Endothelial cell of umbilical vein (primary cell): ENCODE measurements at regions not wholly inside any gene's neighbourhood (a gene's known extent, or its start where the extent isn't known, plus 50 kb on each side); places are given as distances from the start of the nearest gene placed in this dataset.

Experiments
- BruUV-seq: library from RNA; stranded (reverse); fragments of 400-500 nt; replicated peaks from 2 replicates; lab custom pipeline; 2021; lab: Mats Ljungman, UMichigan
- CTCF ChIA-PET: fragments of 300-600, 350-600 bp; sonication (Branson Sonifier 250); formaldehyde crosslinking; loops from one replicate; lab custom pipeline; 2021; ENCODE audit warnings: antibody characterized with exemption, inconsistent platforms; lab: Charles Lee
- POLR2A ChIA-PET: fragments of 300-600, 350-600 bp; sonication (Branson Sonifier 250); formaldehyde crosslinking; loops from one replicate; lab custom pipeline; 2021; ENCODE audit warnings: antibody characterized with exemption, inconsistent platforms; lab: Charles Lee
- DNase-seq: peaks from one replicate; pipeline ENCODE4 v3.0.0-alpha.2; 2011; ENCODE audit warnings: low read depth, low spot score
- FAIRE-seq: peaks from 2 replicates; lab custom pipeline; 2011; peaks lifted over from hg19 to GRCh38; lab: Jason Lieb, UNC
- H2AFZ ChIP-seq: 2 replicates; pipeline ENCODE4 v1.6.0; 2012; ENCODE audit warnings: low read depth, low read length, control low read depth, inconsistent platforms
- H3K27ac ChIP-seq: 2 replicates; pipeline ENCODE4 v1.5.1; 2011; ENCODE audit warnings: low read depth, mild to moderate bottlenecking, control low read depth, low read length, moderate library complexity; ENCODE audit not compliant: insufficient read depth
- H3K27me3 ChIP-seq, 2 experiments: 2 replicates each; pipeline versions ENCODE4 v1.6.0 to v1.6.1; 2011; ENCODE audit warnings: low read length in 2 of 2, mixed read lengths in 1 of 2; ENCODE audit not compliant: control insufficient read depth in 2 of 2, insufficient read depth in 2 of 2
- H3K36me3 ChIP-seq, 2 experiments: 2 replicates in 1 of 2; 3 replicates in 1 of 2; pipeline ENCODE4 v1.5.1; 2011; ENCODE audit warnings: low read length in 2 of 2, mild to moderate bottlenecking in 1 of 2, moderate library complexity in 1 of 2; ENCODE audit not compliant: control insufficient read depth in 2 of 2, insufficient read depth in 2 of 2; ENCODE audit errors: extremely low read depth in 1 of 2
- H3K4me1 ChIP-seq: 3 replicates; pipeline ENCODE4 v1.5.1; 2011; ENCODE audit warnings: mild to moderate bottlenecking, low read length; ENCODE audit not compliant: control insufficient read depth, insufficient read depth; ENCODE audit errors: extremely low read depth
- H3K4me2 ChIP-seq: 2 replicates; pipeline ENCODE4 v1.6.1; 2011; ENCODE audit warnings: low read length, control low read depth, mixed read lengths; ENCODE audit not compliant: insufficient read depth
- H3K4me3 ChIP-seq, 3 experiments: fragments of 200-600 bp in 1 of 3; sonication (generic), shearing (Covaris generic) in 1 of 3; replicated peaks in 1 of 3; 2 replicates each; pipeline ENCODE4 v1.5.1; 2011 to 2016; ENCODE audit warnings: control low read depth in 3 of 3, low read length in 3 of 3, mild to moderate bottlenecking in 2 of 3, inconsistent platforms in 1 of 3, low read depth in 1 of 3, moderate library complexity in 1 of 3; ENCODE audit not compliant: insufficient read depth in 1 of 3
- H3K79me2 ChIP-seq: 2 replicates; pipeline ENCODE4 v1.6.0; 2012; ENCODE audit warnings: low read length, inconsistent platforms; ENCODE audit not compliant: control insufficient read depth, insufficient read depth
- H3K9ac ChIP-seq: replicated peaks from 2 replicates; pipeline ENCODE3; 2011; ENCODE audit warnings: low read length, control low read depth; ENCODE audit not compliant: insufficient read depth; ENCODE audit errors: extremely low read depth
- H3K9me1 ChIP-seq: replicated peaks from 3 replicates; pipeline ENCODE4 v1.6.0; 2011; ENCODE audit warnings: mild to moderate bottlenecking, low read length; ENCODE audit not compliant: control insufficient read depth, insufficient read depth; ENCODE audit errors: extremely low read depth
- H3K9me3 ChIP-seq: replicated peaks from 2 replicates; pipeline ENCODE4 v1.5.1; 2012; ENCODE audit warnings: low read length, inconsistent platforms; ENCODE audit not compliant: control insufficient read depth, insufficient read depth
- H4K20me1 ChIP-seq: replicated peaks from 2 replicates; pipeline ENCODE3; 2011; ENCODE audit warnings: mild to moderate bottlenecking, low read length; ENCODE audit not compliant: control insufficient read depth, insufficient read depth; ENCODE audit errors: extremely low read depth
- FOS ChIP-seq: IDR thresholded peaks from 2 replicates; pipeline ENCODE4 v1.6.1; 2011; ENCODE audit warnings: mild to moderate bottlenecking, low read length, moderate library complexity, borderline replicate concordance; ENCODE audit not compliant: insufficient read depth
- GATA2 ChIP-seq: IDR thresholded peaks from 2 replicates; pipeline ENCODE4 v1.7.0; 2011; ENCODE audit warnings: low read depth, mild to moderate bottlenecking, moderate library complexity, mixed read lengths, low read length; ENCODE audit not compliant: insufficient read length, insufficient read depth
- JUN ChIP-seq: IDR thresholded peaks from 2 replicates; pipeline ENCODE4 v1.6.1; 2011; ENCODE audit warnings: borderline replicate concordance, low read depth; ENCODE audit not compliant: insufficient read length, insufficient read depth
- MAX ChIP-seq: IDR thresholded peaks from 2 replicates; pipeline ENCODE4 v1.6.1; 2011; ENCODE audit not compliant: insufficient read depth, insufficient read length
- MYC ChIP-seq: IDR thresholded peaks from one replicate; pipeline ENCODE4 v1.6.1; 2011; ENCODE audit warnings: mild to moderate bottlenecking, low read depth, low read length
- POLR2A ChIP-seq: IDR thresholded peaks from 2 replicates; pipeline ENCODE4 v1.6.1; 2012; ENCODE audit warnings: low read depth, mild to moderate bottlenecking, control low read depth, low read length
- POLR2AphosphoS5 ChIP-seq: IDR thresholded peaks from 2 replicates; pipeline ENCODE4 v1.6.1; 2012; ENCODE audit warnings: low read depth, mild to moderate bottlenecking, control low read depth, low read length, moderate library complexity; ENCODE audit not compliant: insufficient read depth
- dilution Hi-C: fragments of 300-500 bp; cut with MboI; formaldehyde crosslinking; loops from one replicate; pipeline ENCODE4 v1.15.0; 2019; ENCODE audit warnings: low sequenced_read_pairs; ENCODE audit not compliant: extremely low pct_ligation_motif_present
- intact Hi-C: fragments of 100-400 bp; cut with micrococcal nuclease; formaldehyde crosslinking; loops from one replicate; pipeline ENCODE4 v1.10.0; 2022

GRCh38 chr3:117695321-117695720 lies 985.7 kb downstream of the TUSC7 start:
- Histone ChIP-seq H3K4me3 (no peak overlapping the region), H2AFZ (no peak overlapping the region), H3K79me2 (no peaks in the 10 kb centered on the region), H3K9ac (no peak overlapping the region), H3K27ac (no peak overlapping the region), H3K36me3 (no peaks in the 10 kb centered on the region), H3K9me1 (no peaks in the 10 kb centered on the region), H3K9me3 (no peaks in the 10 kb centered on the region), H3K27me3 (no peaks in the 10 kb centered on the region), H4K20me1 (no peaks in the 10 kb centered on the region), H3K4me2 (no peak overlapping the region), H3K4me1 (peaks cover 7% of the 10 kb centered on the region)
- no TSS peak for BruUV-seq
- CTCF ChIA-PET = interaction anchor here (1.4 kb wide), 1 partner anchor 73 kb away, joined by 4 read pairs; no protein-coding TSS in a partner anchor
- DNase-seq (no peak), FAIRE-seq (no peak)
- dilution Hi-C loops = no loop called here
- POLR2A ChIA-PET = interaction anchor here (0.7 to 0.8 kb wide), 2 partner anchors 73 to 95 kb away, joined by 3 read pairs; no protein-coding TSS in a partner anchor
- TF ChIP-seq POLR2A (no peak), GATA2 (no peak)
- intact Hi-C loops = no loop called here

GRCh38 chr3:117695871-117696645 lies 986.5 kb downstream of the TUSC7 start:
- CTCF ChIA-PET = no interaction called here
- no peaks in the 10 kb centered on the region for H3K36me3 ChIP-seq
- FAIRE-seq = no peak
- no peaks in the 10 kb centered on the region for H3K79me2 ChIP-seq
- no peak overlapping the region for H3K27ac ChIP-seq
- DNase-seq = no peak
- H3K9ac ChIP-seq = no peak overlapping the region
- no peaks in the 10 kb centered on the region for H4K20me1 ChIP-seq
- BruUV-seq = no TSS peak
- peaks cover 7% of the 10 kb centered on the region for H3K4me1 ChIP-seq
- dilution Hi-C loops (no loop called here), intact Hi-C loops (no loop called here)
- no peaks in the 10 kb centered on the region for H3K27me3 ChIP-seq
- TF ChIP-seq POLR2AphosphoS5 = no peak
- TF ChIP-seq MYC = no peak
- no peak for TF ChIP-seq POLR2A
- TF ChIP-seq MAX = no peak
- no peak for TF ChIP-seq JUN
- no peak for TF ChIP-seq GATA2
- no peak for TF ChIP-seq FOS
- POLR2A ChIA-PET = interaction anchor here (0.7 to 0.8 kb wide), 2 partner anchors 74 to 95 kb away, joined by 3 read pairs; no protein-coding TSS in a partner anchor
- H3K9me3 ChIP-seq = no peaks in the 10 kb centered on the region
- H3K4me2 ChIP-seq = no peak overlapping the region
- H3K9me1 ChIP-seq = no peaks in the 10 kb centered on the region
- H3K4me3 ChIP-seq = no peak overlapping the region
- no peak overlapping the region for H2AFZ ChIP-seq
